IPS DF 4.7 (cell line): ENCODE measurements at regions not wholly inside any gene's neighbourhood (a gene's known extent, or its start where the extent isn't known, plus 50 kb on each side); places are given as distances from the start of the nearest gene placed in this dataset.
"Not testable (repeated sequence)": the region's sequence is repeated elsewhere in the genome, so short reads cannot be mapped to it uniquely, and the experiment has no call there.

Experiments used
- DNase-seq: peaks from one replicate; pipeline ENCODE4 v3.0.0-alpha.2; 2013; ENCODE audit warnings: low spot score; ENCODE audit errors: extremely low read depth

GRCh38 chr5:6080930-6081726 lies 297.2 kb downstream of the MED10 start:
- DNase-seq = no peak

- DNase-seq = no peak
These were observed 297.9 kb downstream of the MED10 start for GRCh38 chr5:6080436-6080835.

- no peak for DNase-seq
These were observed 299.5 kb downstream of the MED10 start for GRCh38 chr5:6078881-6079280.

- DNase-seq = no peak
These were observed 301.8 kb downstream of the MED10 start for GRCh38 chr5:6076341-6077239.

GRCh38 chr5:6072488-6072887 lies 305.9 kb downstream of the MED10 start:
- not testable (repeated sequence) for DNase-seq

GRCh38 chr5:6069496-6070185 lies 308.7 kb downstream of the MED10 start:
- no peak for DNase-seq

- no peak for DNase-seq
These were observed 312.3 kb downstream of the MED10 start for GRCh38 chr5:6066016-6066415.

- no peak for DNase-seq
These were observed 319.1 kb downstream of the MED10 start for GRCh38 chr5:6059137-6059800.

GRCh38 chr5:6058055-6058715 lies 320.2 kb downstream of the MED10 start:
- DNase-seq = no peak

- DNase-seq = no peak
These were observed 322.1 kb downstream of the MED10 start for GRCh38 chr5:6056280-6056679.

GRCh38 chr5:6049662-6050061 lies 328.7 kb downstream of the MED10 start:
- DNase-seq = no peak

- DNase-seq = no peak
These were observed 329.6 kb downstream of the MED10 start for GRCh38 chr5:6048746-6049145.

GRCh38 chr5:6046296-6046967 lies 331.9 kb downstream of the MED10 start:
- no peak for DNase-seq

- DNase-seq = no peak
These were observed 334.6 kb downstream of the MED10 start for GRCh38 chr5:6043491-6044310.

GRCh38 chr5:6041977-6042550 lies 336.3 kb downstream of the MED10 start:
- no peak for DNase-seq

- no peak for DNase-seq
These were observed 339.2 kb downstream of the MED10 start for GRCh38 chr5:6039111-6039510.

- DNase-seq = no peak
These were observed 342.3 kb downstream of the MED10 start for GRCh38 chr5:6036006-6036405.

GRCh38 chr5:6029811-6030271 lies 348.5 kb downstream of the MED10 start:
- no peak for DNase-seq
